Cardiac muscle cell (in vitro differentiated cells and primary cell): ENCODE measurements at regions not wholly inside any gene's neighbourhood (a gene's known extent, or its start where the extent isn't known, plus 50 kb on each side); places are given as distances from the start of the nearest gene placed in this dataset.

Experiments
- DNase-seq, 2 donors: peaks; one replicate each; pipeline versions ENCODE4 v3.0.0 to v3.0.0-alpha.2; 2010 to 2017; ENCODE audit warnings: low read depth in 1 of 2, low spot score in 1 of 2
- H3K27ac ChIP-seq: fragments of 200-600 bp; sonication (generic); 2 replicates; pipeline ENCODE4 v1.5.1; 2016
- H3K27me3 ChIP-seq: fragments of 200-600 bp; sonication (generic); 2 replicates; pipeline ENCODE4 v1.6.0; 2016; ENCODE audit warnings: control low read depth
- H3K36me3 ChIP-seq: fragments of 200-600 bp; sonication (generic); 2 replicates; pipeline ENCODE4 v1.5.1; 2016; ENCODE audit warnings: control low read depth
- H3K4me1 ChIP-seq: fragments of 200-600 bp; sonication (generic); 2 replicates; pipeline ENCODE4 v1.8.1; 2017; ENCODE audit warnings: low read depth, mild to moderate bottlenecking, mixed run types
- H3K4me3 ChIP-seq: fragments of 200-600 bp; sonication (generic); 2 replicates; pipeline ENCODE4 v1.5.1; 2016; ENCODE audit warnings: mild to moderate bottlenecking
- H3K9me3 ChIP-seq: fragments of 200-600 bp; sonication (generic); 2 replicates; pipeline ENCODE4 v1.5.1; 2017; ENCODE audit warnings: low read depth, mild to moderate bottlenecking, control low read depth
- TF ChIP-seq, protein P1 (sequence below): IDR thresholded peaks from 2 replicates; pipeline ENCODE4 v1.5.1; 2012; ENCODE audit warnings: low read depth, mild to moderate bottlenecking, low read length

DNA sequence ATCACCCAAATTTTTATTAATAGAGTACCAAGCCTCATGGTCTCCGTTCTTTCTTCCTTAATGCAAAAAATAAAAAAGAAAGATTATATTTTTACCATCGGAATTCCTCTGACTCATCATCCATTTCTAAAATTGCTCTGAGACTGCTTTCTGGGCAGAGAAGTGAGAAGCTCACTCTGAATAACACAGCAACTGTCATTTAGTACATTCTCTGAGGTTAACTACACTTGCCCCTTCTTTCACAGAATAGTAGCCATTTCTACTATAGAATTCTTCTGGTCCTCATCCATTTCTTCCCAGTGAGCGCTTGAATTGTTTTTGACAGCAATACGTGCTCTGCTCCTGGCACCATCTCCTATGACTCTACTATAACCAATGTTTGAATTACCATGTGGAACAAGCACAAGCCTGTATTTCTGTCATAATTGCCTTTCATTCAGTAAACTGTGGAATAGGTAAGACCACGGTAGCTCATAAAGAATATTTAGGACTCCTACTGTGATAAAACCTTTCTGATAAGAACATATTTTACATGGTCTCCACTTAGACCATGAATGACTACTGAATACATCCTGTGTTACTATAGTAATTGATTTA is 435.5 kb upstream of the NRSN1 start:
- Histone ChIP-seq H3K27me3 (no peaks in the 10 kb centered on the region), H3K27ac (no peak overlapping the region), H3K9me3 (no peaks in the 10 kb centered on the region), H3K36me3 (no peaks in the 10 kb centered on the region), H3K4me3 (no peak overlapping the region), H3K4me1 (no peaks in the 10 kb centered on the region)
- TF ChIP-seq, protein P1, sequence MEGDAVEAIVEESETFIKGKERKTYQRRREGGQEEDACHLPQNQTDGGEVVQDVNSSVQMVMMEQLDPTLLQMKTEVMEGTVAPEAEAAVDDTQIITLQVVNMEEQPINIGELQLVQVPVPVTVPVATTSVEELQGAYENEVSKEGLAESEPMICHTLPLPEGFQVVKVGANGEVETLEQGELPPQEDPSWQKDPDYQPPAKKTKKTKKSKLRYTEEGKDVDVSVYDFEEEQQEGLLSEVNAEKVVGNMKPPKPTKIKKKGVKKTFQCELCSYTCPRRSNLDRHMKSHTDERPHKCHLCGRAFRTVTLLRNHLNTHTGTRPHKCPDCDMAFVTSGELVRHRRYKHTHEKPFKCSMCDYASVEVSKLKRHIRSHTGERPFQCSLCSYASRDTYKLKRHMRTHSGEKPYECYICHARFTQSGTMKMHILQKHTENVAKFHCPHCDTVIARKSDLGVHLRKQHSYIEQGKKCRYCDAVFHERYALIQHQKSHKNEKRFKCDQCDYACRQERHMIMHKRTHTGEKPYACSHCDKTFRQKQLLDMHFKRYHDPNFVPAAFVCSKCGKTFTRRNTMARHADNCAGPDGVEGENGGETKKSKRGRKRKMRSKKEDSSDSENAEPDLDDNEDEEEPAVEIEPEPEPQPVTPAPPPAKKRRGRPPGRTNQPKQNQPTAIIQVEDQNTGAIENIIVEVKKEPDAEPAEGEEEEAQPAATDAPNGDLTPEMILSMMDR, result no peak
- no peak for DNase-seq

DNA sequence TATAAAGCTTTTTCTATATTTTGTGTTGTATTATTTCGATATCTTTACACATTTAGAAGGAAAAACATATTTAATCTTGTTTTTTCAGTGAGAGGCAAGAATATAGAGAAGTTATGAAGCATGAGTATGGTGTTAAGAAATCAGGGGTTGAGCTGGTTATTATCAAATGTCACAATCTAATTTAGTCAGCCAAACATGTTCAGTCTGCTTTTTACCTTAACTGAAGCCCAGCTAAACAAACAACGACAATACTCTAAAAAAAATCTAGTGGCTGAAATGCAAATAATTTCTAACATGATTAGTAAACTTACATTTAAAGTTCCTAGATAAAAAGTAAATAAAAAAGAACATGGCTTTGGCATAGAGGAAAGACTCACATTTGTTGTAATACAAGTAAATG is 433.8 kb upstream of the NRSN1 start:
- no peak overlapping the region for H3K4me3 ChIP-seq
- no peaks in the 10 kb centered on the region for H3K4me1 ChIP-seq
- no peaks in the 10 kb centered on the region for H3K27me3 ChIP-seq
- no peak for DNase-seq
- no peaks in the 10 kb centered on the region for H3K36me3 ChIP-seq
- TF ChIP-seq, protein P1, result no peak
- H3K9me3 ChIP-seq, result no peaks in the 10 kb centered on the region
- no peak overlapping the region for H3K27ac ChIP-seq

DNA sequence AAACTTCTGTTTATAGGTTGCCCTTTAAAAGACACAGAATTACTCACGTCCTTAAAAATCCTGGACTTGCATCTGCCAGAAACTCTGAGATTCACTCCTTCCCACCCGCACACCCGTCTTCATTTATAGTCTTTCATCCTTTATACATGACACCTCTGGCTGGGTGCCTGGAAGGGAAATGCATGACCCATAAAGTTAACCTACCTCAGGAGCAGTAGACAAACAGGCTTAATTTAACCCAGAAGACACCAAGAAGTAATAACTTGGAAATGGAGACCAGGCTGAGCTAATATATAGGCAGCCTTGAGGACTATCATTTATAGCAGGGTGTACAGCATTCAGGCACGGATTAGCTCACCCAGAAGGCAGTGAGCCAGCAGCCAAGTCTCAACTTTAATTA is 429.0 kb upstream of the NRSN1 start:
- no peak for DNase-seq
- Histone ChIP-seq H3K4me1 (no peaks in the 10 kb centered on the region), H3K4me3 (no peak overlapping the region), H3K36me3 (no peaks in the 10 kb centered on the region), H3K9me3 (no peaks in the 10 kb centered on the region), H3K27me3 (no peaks in the 10 kb centered on the region), H3K27ac (no peak overlapping the region)
- TF ChIP-seq, protein P1, result no peak

DNA sequence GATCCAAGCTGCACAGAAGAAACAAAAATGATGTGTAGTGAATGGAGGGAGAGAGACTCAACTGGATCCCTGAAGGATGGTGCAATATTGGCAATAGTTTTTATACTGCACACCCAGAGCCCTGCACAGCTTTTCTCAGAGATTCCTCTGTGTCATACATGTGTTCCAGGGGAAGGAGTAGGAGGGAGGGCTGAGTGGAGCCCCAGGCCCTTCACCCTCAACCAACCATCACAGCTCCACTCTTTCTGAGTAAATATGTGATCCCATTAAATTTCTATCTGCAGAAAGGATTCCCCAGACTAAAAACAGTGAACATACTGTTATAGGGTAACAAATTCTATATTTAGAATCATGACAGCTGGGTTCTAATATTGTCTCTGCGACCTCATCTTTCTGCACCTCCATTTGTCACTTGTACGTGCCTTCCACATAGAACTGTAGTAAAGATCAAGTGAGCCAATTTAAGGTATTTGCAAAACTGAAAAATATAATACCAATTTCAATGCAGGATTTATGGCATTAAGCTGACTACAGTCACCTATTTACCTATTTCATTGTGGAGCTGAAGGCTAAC is 421.4 kb upstream of the NRSN1 start:
- no peak for DNase-seq
- peaks cover 4% of the 10 kb centered on the region for H3K4me1 ChIP-seq
- H3K27me3 ChIP-seq, result no peaks in the 10 kb centered on the region
- no peaks in the 10 kb centered on the region for H3K9me3 ChIP-seq
- H3K27ac ChIP-seq, result no peak overlapping the region
- no peak overlapping the region for H3K4me3 ChIP-seq
- H3K36me3 ChIP-seq, result no peaks in the 10 kb centered on the region
- TF ChIP-seq, protein P1, result no peak

DNA sequence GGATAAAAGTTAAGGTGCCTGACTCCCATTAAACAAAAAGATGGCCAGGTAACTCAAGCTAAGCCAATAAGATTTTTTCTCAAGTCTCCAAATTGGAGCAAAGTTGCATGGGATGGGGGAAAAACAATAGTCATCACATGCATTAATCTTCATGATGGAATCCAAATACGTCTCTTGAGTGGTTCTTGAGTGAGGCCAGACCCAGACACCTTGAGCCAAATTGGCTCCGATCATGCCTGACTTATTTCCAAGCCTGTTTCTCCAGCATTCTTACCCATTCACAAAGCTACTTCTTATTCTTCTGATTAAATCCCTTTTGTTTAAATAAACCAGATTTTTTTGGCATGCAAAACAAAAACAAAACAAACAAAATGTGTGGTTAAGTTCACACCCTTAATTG is 420.3 kb upstream of the NRSN1 start:
- Histone ChIP-seq H3K9me3 (no peaks in the 10 kb centered on the region), H3K27ac (no peak overlapping the region), H3K27me3 (no peaks in the 10 kb centered on the region)

More for the DNA sequence above, 420.3 kb upstream of the NRSN1 start:
- TF ChIP-seq, protein P1, result no peak
- Histone ChIP-seq H3K36me3 (no peaks in the 10 kb centered on the region), H3K4me1 (peaks cover 4% of the 10 kb centered on the region), H3K4me3 (no peak overlapping the region)
- no peak for DNase-seq
